ENCODE measurements at regions not wholly inside any gene's neighbourhood (a gene's known extent, or its start where the extent isn't known, plus 50 kb on each side); places are given as distances from the start of the nearest gene placed in this dataset.

DNA sequence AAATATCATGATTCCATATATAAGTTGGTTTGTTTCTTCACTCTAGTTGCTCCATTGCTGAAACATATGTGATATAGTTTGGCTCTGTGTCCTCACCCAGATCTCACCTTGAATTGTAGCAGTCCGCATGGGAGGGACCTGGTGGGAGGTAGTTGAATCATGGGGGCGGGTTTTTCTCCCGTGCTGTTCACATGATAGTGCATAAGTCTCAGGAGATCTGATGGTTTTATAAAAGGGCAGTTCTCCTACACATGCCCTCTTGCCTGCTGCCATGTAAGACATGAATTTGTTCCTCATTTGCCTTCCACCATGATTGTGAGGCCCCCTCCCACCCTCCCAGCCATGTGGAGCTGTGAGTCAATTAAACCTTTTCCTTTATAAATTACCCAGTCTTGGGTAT, 915.5 kb downstream of the KCNJ2 start:
- H3K27me3 Mint-ChIP-seq (ENCODE audit: unreplicated experiment), result no peaks in the 10 kb centered on the region
- DNase-seq, result no peak
- no peaks in the 10 kb centered on the region for H3K9me3 Mint-ChIP-seq (ENCODE audit: low read depth, unreplicated experiment)
- no peaks in the 10 kb centered on the region for H3K4me1 Mint-ChIP-seq (ENCODE audit: low read depth, unreplicated experiment)
- no peak overlapping the region for H3K27ac Mint-ChIP-seq (ENCODE audit: unreplicated experiment)
- no peak overlapping the region for H3K4me3 Mint-ChIP-seq (ENCODE audit: low read depth, unreplicated experiment)
- intact Hi-C loops (cut with micrococcal nuclease; ENCODE audit: unreplicated experiment), result loop anchor here (1.0 kb wide), 2 partner anchors 318 to 449 kb away; no protein-coding TSS in a partner anchor
- TF ChIP-seq, protein P1, sequence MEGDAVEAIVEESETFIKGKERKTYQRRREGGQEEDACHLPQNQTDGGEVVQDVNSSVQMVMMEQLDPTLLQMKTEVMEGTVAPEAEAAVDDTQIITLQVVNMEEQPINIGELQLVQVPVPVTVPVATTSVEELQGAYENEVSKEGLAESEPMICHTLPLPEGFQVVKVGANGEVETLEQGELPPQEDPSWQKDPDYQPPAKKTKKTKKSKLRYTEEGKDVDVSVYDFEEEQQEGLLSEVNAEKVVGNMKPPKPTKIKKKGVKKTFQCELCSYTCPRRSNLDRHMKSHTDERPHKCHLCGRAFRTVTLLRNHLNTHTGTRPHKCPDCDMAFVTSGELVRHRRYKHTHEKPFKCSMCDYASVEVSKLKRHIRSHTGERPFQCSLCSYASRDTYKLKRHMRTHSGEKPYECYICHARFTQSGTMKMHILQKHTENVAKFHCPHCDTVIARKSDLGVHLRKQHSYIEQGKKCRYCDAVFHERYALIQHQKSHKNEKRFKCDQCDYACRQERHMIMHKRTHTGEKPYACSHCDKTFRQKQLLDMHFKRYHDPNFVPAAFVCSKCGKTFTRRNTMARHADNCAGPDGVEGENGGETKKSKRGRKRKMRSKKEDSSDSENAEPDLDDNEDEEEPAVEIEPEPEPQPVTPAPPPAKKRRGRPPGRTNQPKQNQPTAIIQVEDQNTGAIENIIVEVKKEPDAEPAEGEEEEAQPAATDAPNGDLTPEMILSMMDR (IDR thresholded peaks at IDR 0.05; ENCODE audit: unreplicated experiment), result no peak
- BruUV-seq (replicated peaks), result no TSS peak
- H3K36me3 Mint-ChIP-seq (ENCODE audit: insufficient read depth, unreplicated experiment), result no peaks in the 10 kb centered on the region
- CTCF ChIA-PET, result interaction anchor here (1.1 kb wide), 2 partner anchors 16 to 318 kb away, joined by 3 to 11 read pairs; no protein-coding TSS in a partner anchor

DNA sequence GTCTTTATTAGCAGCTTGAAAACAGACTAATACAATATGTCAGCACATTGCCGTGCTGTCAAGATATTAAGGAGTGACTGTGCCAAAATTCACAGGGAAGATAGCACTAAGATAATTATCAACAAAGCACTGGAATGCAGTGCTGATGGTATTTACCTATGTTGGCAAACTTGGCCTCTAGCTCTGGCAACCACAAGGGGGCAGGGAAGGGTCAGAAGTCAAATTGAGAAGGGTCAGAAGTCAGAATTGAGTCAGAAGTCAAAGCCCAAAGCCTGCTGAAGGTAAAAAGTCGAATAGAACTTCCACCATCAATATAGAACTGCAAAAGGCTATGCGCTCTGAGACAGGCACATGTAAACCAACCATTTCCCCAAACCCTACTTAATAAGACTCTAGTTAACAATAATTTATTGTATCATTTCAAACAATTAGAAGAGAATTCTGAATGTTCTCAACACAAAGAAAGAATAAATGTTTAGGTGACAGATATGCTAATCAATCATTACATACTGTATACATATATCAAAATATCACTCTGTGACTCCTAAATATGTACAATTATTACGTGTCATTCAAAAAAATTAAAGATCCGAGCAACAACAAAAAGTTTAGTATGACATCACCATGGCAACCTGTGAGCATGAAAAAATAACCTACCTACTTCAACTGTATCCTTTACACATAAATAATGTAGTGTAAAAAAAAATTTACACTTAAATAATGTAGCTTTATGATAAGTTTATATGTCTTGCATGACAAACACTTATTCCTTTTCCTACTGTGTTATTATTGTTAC, 916.1 kb downstream of the KCNJ2 start:
- CTCF ChIA-PET, result interaction anchor here (1.1 kb wide), 1 partner anchor 16 kb away, joined by 3 read pairs; no protein-coding TSS in a partner anchor
- TF ChIP-seq, protein P1 (IDR thresholded peaks at IDR 0.05; ENCODE audit: unreplicated experiment), result no peak
- intact Hi-C loops (cut with micrococcal nuclease; ENCODE audit: unreplicated experiment), result no loop called here
- H3K27me3 Mint-ChIP-seq (ENCODE audit: unreplicated experiment), result no peaks in the 10 kb centered on the region
- no peaks in the 10 kb centered on the region for H3K4me1 Mint-ChIP-seq (ENCODE audit: low read depth, unreplicated experiment)
- H3K4me3 Mint-ChIP-seq (ENCODE audit: low read depth, unreplicated experiment), result no peak overlapping the region
- H3K9me3 Mint-ChIP-seq (ENCODE audit: low read depth, unreplicated experiment), result no peaks in the 10 kb centered on the region
- H3K27ac Mint-ChIP-seq (ENCODE audit: unreplicated experiment), result no peak overlapping the region
- peak; percentile 40 for DNase-seq
- no TSS peak for BruUV-seq (replicated peaks)
- H3K36me3 Mint-ChIP-seq (ENCODE audit: insufficient read depth, unreplicated experiment), result no peaks in the 10 kb centered on the region

- intact Hi-C loops (cut with micrococcal nuclease; ENCODE audit: unreplicated experiment), result no loop called here
- CTCF ChIA-PET, result no interaction called here
- H3K27ac Mint-ChIP-seq (ENCODE audit: unreplicated experiment), result no peak overlapping the region
- H3K27me3 Mint-ChIP-seq (ENCODE audit: unreplicated experiment), result no peaks in the 10 kb centered on the region
- H3K4me1 Mint-ChIP-seq (ENCODE audit: low read depth, unreplicated experiment), result no peaks in the 10 kb centered on the region
- no peak for DNase-seq
- peaks cover 2% of the 10 kb centered on the region for H3K9me3 Mint-ChIP-seq (ENCODE audit: low read depth, unreplicated experiment)
- no TSS peak for BruUV-seq (replicated peaks)
- no peaks in the 10 kb centered on the region for H3K36me3 Mint-ChIP-seq (ENCODE audit: insufficient read depth, unreplicated experiment)
- TF ChIP-seq, protein P1 (IDR thresholded peaks at IDR 0.05; ENCODE audit: unreplicated experiment), result no peak
- no peak overlapping the region for H3K4me3 Mint-ChIP-seq (ENCODE audit: low read depth, unreplicated experiment)
Observed at GRCh38 chr17:71089431-71089830, 920.1 kb downstream of the KCNJ2 start.

DNA sequence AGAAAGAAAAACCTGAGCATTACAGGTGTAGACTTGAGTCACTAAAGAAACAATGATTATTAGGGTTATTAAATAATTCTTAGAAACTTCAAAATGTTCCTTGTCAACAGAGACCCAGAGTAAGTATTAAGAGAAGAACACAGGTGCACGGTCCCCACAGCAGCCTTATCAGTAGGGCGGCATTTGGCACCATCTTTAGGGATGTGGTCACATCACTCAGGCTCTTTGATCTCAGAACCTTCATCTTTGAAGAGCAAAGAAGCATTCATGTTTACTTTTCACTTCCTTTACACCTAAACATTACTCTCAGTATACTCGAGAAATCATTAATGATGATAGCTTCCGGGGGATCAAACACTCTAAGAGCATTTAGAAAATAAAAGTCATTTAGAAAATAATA, 928.7 kb downstream of the KCNJ2 start:
- intact Hi-C loops (cut with micrococcal nuclease; ENCODE audit: unreplicated experiment), result no loop called here
- Mint-ChIP-seq H3K27me3 (ENCODE audit: unreplicated experiment) (peaks cover 21% of the 10 kb centered on the region), H3K4me1 (ENCODE audit: low read depth, unreplicated experiment) (no peaks in the 10 kb centered on the region), H3K36me3 (ENCODE audit: insufficient read depth, unreplicated experiment) (no peaks in the 10 kb centered on the region), H3K27ac (ENCODE audit: unreplicated experiment) (no peak overlapping the region), H3K4me3 (ENCODE audit: low read depth, unreplicated experiment) (no peak overlapping the region), H3K9me3 (ENCODE audit: low read depth, unreplicated experiment) (no peaks in the 10 kb centered on the region)
- DNase-seq, result no peak
- TF ChIP-seq, protein P1 (IDR thresholded peaks at IDR 0.05; ENCODE audit: unreplicated experiment), result no peak
- no TSS peak for BruUV-seq (replicated peaks)
- CTCF ChIA-PET, result no interaction called here
